ENCODE measurements at regions not wholly inside any gene's neighbourhood (a gene's known extent, or its start where the extent isn't known, plus 50 kb on each side); places are given as distances from the start of the nearest gene placed in this dataset.

GRCh38 chr2:71888751-71889445 lies 258.8 kb downstream of the CYP26B1 start:
- no peak for TF ChIP-seq STAT1 (IDR thresholded peaks at IDR 0.05; ENCODE audit: unreplicated experiment)
- TF ChIP-seq CTCF (conservative IDR thresholded peaks at IDR 0.05; ENCODE audit: low read depth in 2 of 2), result no peak
- TF ChIP-seq, protein P1, sequence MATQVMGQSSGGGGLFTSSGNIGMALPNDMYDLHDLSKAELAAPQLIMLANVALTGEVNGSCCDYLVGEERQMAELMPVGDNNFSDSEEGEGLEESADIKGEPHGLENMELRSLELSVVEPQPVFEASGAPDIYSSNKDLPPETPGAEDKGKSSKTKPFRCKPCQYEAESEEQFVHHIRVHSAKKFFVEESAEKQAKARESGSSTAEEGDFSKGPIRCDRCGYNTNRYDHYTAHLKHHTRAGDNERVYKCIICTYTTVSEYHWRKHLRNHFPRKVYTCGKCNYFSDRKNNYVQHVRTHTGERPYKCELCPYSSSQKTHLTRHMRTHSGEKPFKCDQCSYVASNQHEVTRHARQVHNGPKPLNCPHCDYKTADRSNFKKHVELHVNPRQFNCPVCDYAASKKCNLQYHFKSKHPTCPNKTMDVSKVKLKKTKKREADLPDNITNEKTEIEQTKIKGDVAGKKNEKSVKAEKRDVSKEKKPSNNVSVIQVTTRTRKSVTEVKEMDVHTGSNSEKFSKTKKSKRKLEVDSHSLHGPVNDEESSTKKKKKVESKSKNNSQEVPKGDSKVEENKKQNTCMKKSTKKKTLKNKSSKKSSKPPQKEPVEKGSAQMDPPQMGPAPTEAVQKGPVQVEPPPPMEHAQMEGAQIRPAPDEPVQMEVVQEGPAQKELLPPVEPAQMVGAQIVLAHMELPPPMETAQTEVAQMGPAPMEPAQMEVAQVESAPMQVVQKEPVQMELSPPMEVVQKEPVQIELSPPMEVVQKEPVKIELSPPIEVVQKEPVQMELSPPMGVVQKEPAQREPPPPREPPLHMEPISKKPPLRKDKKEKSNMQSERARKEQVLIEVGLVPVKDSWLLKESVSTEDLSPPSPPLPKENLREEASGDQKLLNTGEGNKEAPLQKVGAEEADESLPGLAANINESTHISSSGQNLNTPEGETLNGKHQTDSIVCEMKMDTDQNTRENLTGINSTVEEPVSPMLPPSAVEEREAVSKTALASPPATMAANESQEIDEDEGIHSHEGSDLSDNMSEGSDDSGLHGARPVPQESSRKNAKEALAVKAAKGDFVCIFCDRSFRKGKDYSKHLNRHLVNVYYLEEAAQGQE (IDR thresholded peaks at IDR 0.05; ENCODE audit: unreplicated experiment), result no peak
- no peak for TF ChIP-seq POLR2AphosphoS5 (IDR thresholded peaks at IDR 0.05; ENCODE audit: low read depth)
- no peak for TF ChIP-seq EZH2 (IDR thresholded peaks at IDR 0.05; ENCODE audit: low read depth, unreplicated experiment)
- TF ChIP-seq ZNF462 (CRISPR knock-in tag; IDR thresholded peaks at IDR 0.05), result no peak
- no peak for TF ChIP-seq EZH2phosphoT487 (IDR thresholded peaks at IDR 0.05; ENCODE audit: unreplicated experiment)
- TF ChIP-seq JUNB (IDR thresholded peaks at IDR 0.05; ENCODE audit: unreplicated experiment), result no peak
- TF ChIP-seq ZNF331 (CRISPR knock-in tag; IDR thresholded peaks at IDR 0.05; ENCODE audit: low read depth), result no peak
- TF ChIP-seq, protein P2, sequence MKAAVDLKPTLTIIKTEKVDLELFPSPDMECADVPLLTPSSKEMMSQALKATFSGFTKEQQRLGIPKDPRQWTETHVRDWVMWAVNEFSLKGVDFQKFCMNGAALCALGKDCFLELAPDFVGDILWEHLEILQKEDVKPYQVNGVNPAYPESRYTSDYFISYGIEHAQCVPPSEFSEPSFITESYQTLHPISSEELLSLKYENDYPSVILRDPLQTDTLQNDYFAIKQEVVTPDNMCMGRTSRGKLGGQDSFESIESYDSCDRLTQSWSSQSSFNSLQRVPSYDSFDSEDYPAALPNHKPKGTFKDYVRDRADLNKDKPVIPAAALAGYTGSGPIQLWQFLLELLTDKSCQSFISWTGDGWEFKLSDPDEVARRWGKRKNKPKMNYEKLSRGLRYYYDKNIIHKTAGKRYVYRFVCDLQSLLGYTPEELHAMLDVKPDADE (IDR thresholded peaks at IDR 0.05), result no peak
